ENCODE measurements at regions not wholly inside any gene's neighbourhood (a gene's known extent, or its start where the extent isn't known, plus 50 kb on each side); places are given as distances from the start of the nearest gene placed in this dataset.

- Mint-ChIP-seq H3K36me3 (ENCODE audit: low read depth, unreplicated experiment) (no peaks in the 10 kb centered on the region), H3K4me3 (ENCODE audit: unreplicated experiment) (no peak overlapping the region), H3K27me3 (ENCODE audit: unreplicated experiment) (no peaks in the 10 kb centered on the region), H3K4me1 (ENCODE audit: unreplicated experiment) (peaks cover 15% of the 10 kb centered on the region), H3K27ac (ENCODE audit: unreplicated experiment) (no peak overlapping the region), H3K9me3 (ENCODE audit: unreplicated experiment) (no peaks in the 10 kb centered on the region)
- TF ChIP-seq CTCF (IDR thresholded peaks at IDR 0.05; ENCODE audit: unreplicated experiment): no peak
- DNase-seq (ENCODE audit: low spot score): no peak
These were observed 202.0 kb upstream of the FRMD6 start for GRCh38 chr14:51449681-51450080.

- H3K27me3 Mint-ChIP-seq (ENCODE audit: unreplicated experiment): no peaks in the 10 kb centered on the region
- DNase-seq (ENCODE audit: low spot score): no peak
- H3K4me3 Mint-ChIP-seq (ENCODE audit: unreplicated experiment): no peak overlapping the region
- H3K27ac Mint-ChIP-seq (ENCODE audit: unreplicated experiment): no peak overlapping the region
- no peaks in the 10 kb centered on the region for H3K36me3 Mint-ChIP-seq (ENCODE audit: low read depth, unreplicated experiment)
- TF ChIP-seq CTCF (IDR thresholded peaks at IDR 0.05; ENCODE audit: unreplicated experiment): no peak
- H3K9me3 Mint-ChIP-seq (ENCODE audit: unreplicated experiment): no peaks in the 10 kb centered on the region
- H3K4me1 Mint-ChIP-seq (ENCODE audit: unreplicated experiment): peaks cover 15% of the 10 kb centered on the region
These were observed 200.1 kb upstream of the FRMD6 start for GRCh38 chr14:51451561-51451960.

GRCh38 chr14:51453869-51454268 is 197.8 kb upstream of the FRMD6 start:
- H3K4me1 Mint-ChIP-seq (ENCODE audit: unreplicated experiment): peaks cover 10% of the 10 kb centered on the region
- TF ChIP-seq CTCF (IDR thresholded peaks at IDR 0.05; ENCODE audit: unreplicated experiment): no peak
- DNase-seq (ENCODE audit: low spot score): no peak
- no peak overlapping the region for H3K4me3 Mint-ChIP-seq (ENCODE audit: unreplicated experiment)
- no peaks in the 10 kb centered on the region for H3K9me3 Mint-ChIP-seq (ENCODE audit: unreplicated experiment)
- no peaks in the 10 kb centered on the region for H3K27me3 Mint-ChIP-seq (ENCODE audit: unreplicated experiment)
- H3K36me3 Mint-ChIP-seq (ENCODE audit: low read depth, unreplicated experiment): no peaks in the 10 kb centered on the region
- no peak overlapping the region for H3K27ac Mint-ChIP-seq (ENCODE audit: unreplicated experiment)

GRCh38 chr14:51454351-51454750 is 197.4 kb upstream of the FRMD6 start:
- Mint-ChIP-seq H3K36me3 (ENCODE audit: low read depth, unreplicated experiment) (no peaks in the 10 kb centered on the region), H3K27ac (ENCODE audit: unreplicated experiment) (no peak overlapping the region), H3K4me3 (ENCODE audit: unreplicated experiment) (no peak overlapping the region), H3K9me3 (ENCODE audit: unreplicated experiment) (no peaks in the 10 kb centered on the region), H3K27me3 (ENCODE audit: unreplicated experiment) (no peaks in the 10 kb centered on the region), H3K4me1 (ENCODE audit: unreplicated experiment) (peaks cover 10% of the 10 kb centered on the region)
- DNase-seq (ENCODE audit: low spot score): no peak
- TF ChIP-seq CTCF (IDR thresholded peaks at IDR 0.05; ENCODE audit: unreplicated experiment): no peak

GRCh38 chr14:51455041-51455835 is 196.5 kb upstream of the FRMD6 start:
- H3K36me3 Mint-ChIP-seq (ENCODE audit: low read depth, unreplicated experiment): no peaks in the 10 kb centered on the region
- H3K4me1 Mint-ChIP-seq (ENCODE audit: unreplicated experiment): peaks cover 10% of the 10 kb centered on the region
- no peaks in the 10 kb centered on the region for H3K27me3 Mint-ChIP-seq (ENCODE audit: unreplicated experiment)
- H3K4me3 Mint-ChIP-seq (ENCODE audit: unreplicated experiment): no peak overlapping the region
- no peaks in the 10 kb centered on the region for H3K9me3 Mint-ChIP-seq (ENCODE audit: unreplicated experiment)
- DNase-seq (ENCODE audit: low spot score): no peak
- no peak overlapping the region for H3K27ac Mint-ChIP-seq (ENCODE audit: unreplicated experiment)
- no peak for TF ChIP-seq CTCF (IDR thresholded peaks at IDR 0.05; ENCODE audit: unreplicated experiment)

All from endothelial cell (in vitro differentiated cells).